ENCODE measurements at regions not wholly inside any gene's neighbourhood (a gene's known extent, or its start where the extent isn't known, plus 50 kb on each side); places are given as distances from the start of the nearest gene placed in this dataset.

GRCh38 chr18:61756244-61756643 is 136.6 kb downstream of the RNF152 start:
- in situ Hi-C loops (cut with MboI; ENCODE audit: low sequenced_read_pairs): no loop called here

GRCh38 chr18:61755555-61755954 is 137.3 kb downstream of the RNF152 start:
- in situ Hi-C loops (cut with MboI; ENCODE audit: low sequenced_read_pairs): no loop called here

- in situ Hi-C loops (cut with MboI; ENCODE audit: low sequenced_read_pairs): no loop called here
Observed at GRCh38 chr18:61754039-61754583, 138.7 kb downstream of the RNF152 start.

GRCh38 chr18:61753373-61753772 is 139.4 kb downstream of the RNF152 start:
- in situ Hi-C loops (cut with MboI; ENCODE audit: low sequenced_read_pairs): no loop called here

DNA sequence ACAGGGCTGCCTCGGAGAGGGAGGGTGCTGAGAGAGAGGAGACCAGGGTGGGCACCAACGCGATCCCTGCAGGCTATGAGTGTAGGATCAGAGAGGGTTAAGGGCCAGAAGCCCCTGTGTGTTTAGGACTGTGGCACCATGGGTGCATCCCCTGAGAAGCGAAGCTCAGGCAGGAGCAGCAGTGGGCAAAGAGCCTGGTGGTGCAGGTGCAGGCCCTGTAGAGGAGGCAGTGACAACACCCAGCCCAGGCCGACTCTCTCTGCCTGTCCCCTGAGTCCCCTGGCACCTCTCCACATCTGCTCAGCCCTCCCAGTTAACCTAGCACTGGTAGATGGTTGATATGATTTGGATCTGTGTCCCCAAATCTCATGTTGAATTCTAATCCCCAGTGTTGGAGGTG is 139.8 kb downstream of the RNF152 start:
- in situ Hi-C loops (cut with MboI; ENCODE audit: low sequenced_read_pairs): no loop called here

DNA sequence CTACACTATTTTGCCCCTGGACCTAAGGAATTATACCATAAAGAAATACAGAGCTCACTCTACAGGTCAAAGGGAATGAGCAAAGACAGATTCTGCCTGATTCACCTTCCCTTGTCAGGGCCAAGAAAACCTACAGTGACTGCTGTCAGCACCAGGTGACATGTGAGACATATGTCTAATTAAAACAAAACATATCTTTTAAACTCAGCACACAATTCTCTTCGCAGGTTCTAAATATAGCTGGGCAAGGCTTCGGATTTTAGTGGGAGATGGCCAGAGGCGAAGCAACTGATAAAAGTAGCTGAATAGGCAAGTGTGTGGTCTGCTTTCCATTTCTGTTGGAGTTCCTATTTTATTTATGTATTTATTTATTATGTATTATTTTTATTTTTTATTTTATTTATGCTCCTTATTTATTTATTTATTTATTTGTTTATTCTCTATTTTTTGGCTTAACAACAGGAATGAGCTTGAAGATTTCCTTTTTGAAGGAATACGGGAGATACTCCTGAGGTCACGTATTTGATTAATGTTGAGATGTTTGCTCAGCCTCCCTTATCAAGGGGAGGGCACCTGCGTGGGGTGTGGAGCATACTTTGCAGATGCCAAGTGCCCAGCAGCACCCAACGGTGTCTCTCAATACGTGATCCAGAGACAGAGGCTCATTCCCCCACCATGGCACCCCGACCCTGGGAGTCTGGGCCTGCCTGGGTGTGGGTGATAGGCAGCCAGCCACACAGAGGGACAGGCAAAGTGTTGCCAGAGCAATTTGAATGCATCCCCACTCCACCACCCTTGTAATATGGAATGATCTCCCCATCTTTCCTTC is 141.8 kb downstream of the RNF152 start:
- in situ Hi-C loops (cut with MboI; ENCODE audit: low sequenced_read_pairs): no loop called here

DNA sequence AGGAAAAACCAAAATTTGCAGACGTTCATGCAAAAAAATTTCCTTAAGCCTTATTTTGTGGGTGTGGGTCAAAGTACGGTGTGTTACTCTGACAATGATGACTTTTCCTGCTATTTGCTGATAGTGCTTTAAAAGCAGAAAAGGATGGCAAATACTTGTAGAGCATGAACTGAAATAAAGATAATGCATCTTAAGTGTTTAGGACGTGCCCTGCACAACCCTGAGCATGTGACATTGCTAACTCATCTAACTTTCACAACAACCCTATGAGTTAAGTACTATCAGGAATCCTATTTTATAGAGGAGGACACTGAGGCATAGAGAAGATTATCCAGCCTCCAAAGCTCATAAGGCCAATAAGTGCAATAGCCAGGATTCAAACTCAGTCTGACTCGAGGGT is 143.3 kb downstream of the RNF152 start:
- in situ Hi-C loops (cut with MboI; ENCODE audit: low sequenced_read_pairs): no loop called here

GRCh38 chr18:61749031-61749430 is 143.8 kb downstream of the RNF152 start:
- in situ Hi-C loops (cut with MboI; ENCODE audit: low sequenced_read_pairs): no loop called here

- in situ Hi-C loops (cut with MboI; ENCODE audit: low sequenced_read_pairs): no loop called here
Observed at GRCh38 chr18:61748004-61748403, 144.8 kb downstream of the RNF152 start.

DNA sequence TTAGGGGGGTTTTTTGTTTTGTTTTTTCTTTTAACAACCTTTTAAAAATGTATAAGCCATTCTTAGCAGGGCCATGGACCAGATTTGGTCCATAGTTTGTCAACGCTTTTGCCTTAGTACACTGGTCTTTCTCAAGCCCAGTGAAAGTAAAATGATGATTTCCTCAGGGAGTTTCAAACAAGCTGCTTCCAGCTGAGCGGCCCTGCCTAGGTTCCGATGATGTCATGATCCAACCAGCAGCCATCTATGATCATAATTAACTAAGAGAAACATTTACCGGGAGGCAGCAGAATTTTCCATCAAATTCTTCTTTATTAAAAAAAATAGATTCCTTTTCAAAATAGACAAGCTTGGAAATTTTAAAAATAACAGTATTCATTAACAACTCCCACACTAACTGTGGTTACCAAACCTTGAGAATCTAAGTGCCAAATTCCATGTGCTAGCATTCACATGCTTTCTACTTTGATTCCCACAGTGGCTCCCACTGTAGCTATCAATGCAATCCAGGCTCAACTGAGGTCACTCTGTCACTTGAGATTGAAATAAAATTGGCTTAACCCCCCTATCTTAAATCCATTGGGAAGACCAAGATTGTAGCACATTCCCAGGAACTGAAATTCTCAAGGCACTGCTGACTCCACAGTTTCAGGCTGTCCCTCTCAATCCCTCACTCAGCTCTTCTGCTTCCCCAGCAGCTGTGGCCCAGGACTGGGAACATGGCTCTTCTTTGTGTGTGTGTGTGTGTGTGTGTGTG is 148.9 kb downstream of the RNF152 start:
- in situ Hi-C loops (cut with MboI; ENCODE audit: low sequenced_read_pairs): no loop called here

- in situ Hi-C loops (cut with MboI; ENCODE audit: low sequenced_read_pairs): no loop called here
Observed at GRCh38 chr18:61742565-61743429, 150.0 kb downstream of the RNF152 start.

DNA sequence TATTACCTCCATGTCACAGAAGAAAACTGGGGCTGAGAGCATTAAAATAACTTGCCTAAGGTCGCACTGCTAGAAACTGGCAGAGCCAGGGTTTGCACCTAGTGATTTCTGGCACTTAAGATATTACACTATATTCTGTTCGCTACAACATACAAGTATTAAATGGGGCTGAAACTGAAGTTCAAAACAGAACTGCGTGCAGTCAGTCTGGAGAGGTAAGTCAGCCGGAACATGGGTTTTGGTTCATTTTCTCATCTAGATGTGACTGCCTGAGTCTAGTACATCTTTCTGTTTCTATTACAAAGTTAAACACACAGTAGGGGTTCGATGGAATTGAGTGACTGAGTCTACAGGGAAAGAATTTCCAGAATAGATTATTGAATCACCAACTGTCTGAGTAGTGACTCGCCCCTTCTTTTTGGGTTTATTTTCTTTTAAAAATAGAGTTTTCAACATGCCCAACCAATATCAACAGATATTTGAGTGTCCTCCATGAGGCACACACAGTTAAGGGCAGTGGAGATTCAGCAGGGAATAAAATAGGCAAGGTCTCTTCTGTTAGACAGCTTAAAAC is 150.8 kb downstream of the RNF152 start:
- in situ Hi-C loops (cut with MboI; ENCODE audit: low sequenced_read_pairs): no loop called here

GRCh38 chr18:61738488-61738887 is 154.3 kb downstream of the RNF152 start:
- in situ Hi-C loops (cut with MboI; ENCODE audit: low sequenced_read_pairs): no loop called here

- in situ Hi-C loops (cut with MboI; ENCODE audit: low sequenced_read_pairs): no loop called here
Observed at GRCh38 chr18:61738042-61738441, 154.8 kb downstream of the RNF152 start.

- in situ Hi-C loops (cut with MboI; ENCODE audit: low sequenced_read_pairs): no loop called here
Observed at GRCh38 chr18:61736133-61736532, 156.7 kb downstream of the RNF152 start.

DNA sequence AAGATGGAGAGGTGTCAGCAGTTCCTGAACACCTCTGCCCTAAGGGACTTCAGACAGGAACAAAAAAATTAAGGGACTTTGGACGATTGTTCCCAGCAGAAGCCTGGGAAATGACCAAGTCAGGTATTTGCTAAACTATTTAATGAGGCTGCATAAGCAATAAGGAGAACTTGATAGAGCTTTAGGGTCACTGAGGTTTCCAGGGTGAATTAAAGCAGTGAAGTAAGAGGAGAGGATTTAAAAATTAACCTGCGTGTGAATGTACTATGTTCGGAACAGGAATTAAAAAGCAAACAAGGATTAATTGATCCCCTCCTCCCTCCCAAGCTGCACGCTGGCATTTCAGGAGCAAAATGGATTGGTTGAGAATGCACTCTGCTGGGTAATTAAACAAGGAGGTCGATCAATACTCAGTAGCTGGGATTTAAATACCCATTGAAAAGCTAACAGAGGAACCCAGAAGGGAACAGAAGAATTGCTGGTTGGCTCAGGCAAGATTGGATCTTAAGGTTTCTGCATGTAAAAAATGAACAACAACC is 157.2 kb downstream of the RNF152 start:
- in situ Hi-C loops (cut with MboI; ENCODE audit: low sequenced_read_pairs): no loop called here

DNA sequence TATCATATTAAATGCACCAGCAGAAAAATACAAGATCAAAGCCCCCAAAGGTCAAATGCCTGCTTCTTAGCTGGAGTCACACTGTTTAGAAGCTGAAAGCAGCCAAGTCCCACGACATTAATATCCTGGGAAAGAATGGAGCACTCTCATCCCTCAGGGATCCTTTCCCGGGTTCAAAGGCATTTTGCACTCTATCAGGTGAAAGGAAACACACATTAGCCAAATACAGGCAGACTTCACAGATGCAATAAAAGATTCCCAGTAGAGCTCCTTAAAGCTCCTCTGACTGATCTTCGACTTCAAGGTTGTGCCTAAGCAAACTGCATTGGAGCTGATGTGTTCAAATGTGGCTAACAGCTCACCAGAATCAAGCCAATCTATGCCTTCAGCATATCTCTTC is 158.4 kb downstream of the RNF152 start:
- in situ Hi-C loops (cut with MboI; ENCODE audit: low sequenced_read_pairs): no loop called here

DNA sequence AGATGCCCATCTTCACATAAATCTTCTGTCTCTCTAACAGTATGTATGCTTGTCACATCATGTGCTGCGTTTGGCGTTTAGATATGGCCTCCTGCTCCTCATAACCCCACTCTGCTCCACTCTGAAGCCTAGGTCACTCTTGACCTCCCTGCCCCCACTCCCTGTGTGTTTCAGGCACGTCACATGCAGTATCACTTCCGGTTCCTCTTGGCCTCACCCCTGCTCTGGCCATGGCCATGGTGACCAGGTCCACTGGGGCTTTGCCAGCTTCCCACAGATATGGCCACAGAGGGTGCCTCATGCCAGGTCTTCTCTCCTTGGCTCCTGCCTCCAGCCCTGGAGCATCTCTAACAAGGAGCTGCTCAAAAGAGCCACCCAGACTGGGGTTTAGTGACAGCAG is 160.0 kb downstream of the RNF152 start:
- in situ Hi-C loops (cut with MboI; ENCODE audit: low sequenced_read_pairs): no loop called here

- in situ Hi-C loops (cut with MboI; ENCODE audit: low sequenced_read_pairs): no loop called here
Observed at GRCh38 chr18:61731693-61732376, 161.0 kb downstream of the RNF152 start.

- in situ Hi-C loops (cut with MboI; ENCODE audit: low sequenced_read_pairs): no loop called here
Observed at GRCh38 chr18:61731178-61731577, 161.6 kb downstream of the RNF152 start.

Measured in HL-60/S4 treated with retinoic acid at 250 ng/mL for 4 days and 3 days (cell line).